Mammary epithelial cell (primary cell): ENCODE measurements at regions not wholly inside any gene's neighbourhood (a gene's known extent, or its start where the extent isn't known, plus 50 kb on each side); places are given as distances from the start of the nearest gene placed in this dataset.

Experiments
- EZH2 ChIP-seq: IDR thresholded peaks from 2 replicates; pipeline ENCODE4 v1.6.1; 2012; ENCODE audit warnings: low read length, inconsistent platforms, borderline replicate concordance
- TF ChIP-seq, protein P1 (sequence below), 2 donors: IDR thresholded peaks in 1 of 2; conservative IDR thresholded peaks in 1 of 2; 2 replicates each; pipeline ENCODE4 v1.5.1; 2011 to 2012; ENCODE audit warnings: inconsistent platforms in 2 of 2, low read length in 2 of 2, mild to moderate bottlenecking in 2 of 2, control low read depth in 1 of 2, low read depth in 1 of 2; ENCODE audit not compliant: insufficient read depth in 1 of 2; ENCODE audit errors: extremely low read depth in 1 of 2

DNA sequence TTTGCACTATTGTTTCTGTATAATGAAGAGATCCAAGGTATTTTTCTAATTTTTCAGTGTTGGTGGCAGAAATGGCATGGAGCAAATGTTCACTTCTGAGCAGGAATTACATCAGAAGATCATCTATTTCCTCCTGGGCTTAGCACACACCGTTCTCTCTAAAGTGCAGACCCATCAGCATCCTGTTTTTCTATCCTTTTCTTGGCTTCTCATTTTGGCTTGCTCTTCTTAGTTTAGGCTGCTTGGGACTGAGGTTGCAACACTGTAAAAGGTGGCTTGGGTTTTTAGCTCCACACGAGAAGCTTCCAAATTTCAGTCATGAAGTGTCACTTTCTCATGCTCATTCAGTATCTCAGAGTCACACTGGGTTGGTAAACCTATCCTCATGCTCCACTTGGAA, 79.9 kb upstream of the SMIM30 start:
- TF ChIP-seq, protein P1, sequence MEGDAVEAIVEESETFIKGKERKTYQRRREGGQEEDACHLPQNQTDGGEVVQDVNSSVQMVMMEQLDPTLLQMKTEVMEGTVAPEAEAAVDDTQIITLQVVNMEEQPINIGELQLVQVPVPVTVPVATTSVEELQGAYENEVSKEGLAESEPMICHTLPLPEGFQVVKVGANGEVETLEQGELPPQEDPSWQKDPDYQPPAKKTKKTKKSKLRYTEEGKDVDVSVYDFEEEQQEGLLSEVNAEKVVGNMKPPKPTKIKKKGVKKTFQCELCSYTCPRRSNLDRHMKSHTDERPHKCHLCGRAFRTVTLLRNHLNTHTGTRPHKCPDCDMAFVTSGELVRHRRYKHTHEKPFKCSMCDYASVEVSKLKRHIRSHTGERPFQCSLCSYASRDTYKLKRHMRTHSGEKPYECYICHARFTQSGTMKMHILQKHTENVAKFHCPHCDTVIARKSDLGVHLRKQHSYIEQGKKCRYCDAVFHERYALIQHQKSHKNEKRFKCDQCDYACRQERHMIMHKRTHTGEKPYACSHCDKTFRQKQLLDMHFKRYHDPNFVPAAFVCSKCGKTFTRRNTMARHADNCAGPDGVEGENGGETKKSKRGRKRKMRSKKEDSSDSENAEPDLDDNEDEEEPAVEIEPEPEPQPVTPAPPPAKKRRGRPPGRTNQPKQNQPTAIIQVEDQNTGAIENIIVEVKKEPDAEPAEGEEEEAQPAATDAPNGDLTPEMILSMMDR (conservative IDR thresholded peaks at IDR 0.05 in 1 of 2, IDR thresholded peaks at IDR 0.05 in 1 of 2; ENCODE audit: extremely low read depth in 1 of 2, insufficient read depth in 1 of 2, low read depth in 1 of 2, low read length in 2 of 2), result no peak
- TF ChIP-seq EZH2, result no peak
